OCI-LY1 (cell line): ENCODE measurements at regions not wholly inside any gene's neighbourhood (a gene's known extent, or its start where the extent isn't known, plus 50 kb on each side); places are given as distances from the start of the nearest gene placed in this dataset.

Experiments
- H2AFZ ChIP-seq: fragments of 200-600 bp; sonication (generic), shearing (Covaris generic); 2 replicates; pipeline ENCODE4 v1.6.0; 2014; ENCODE audit warnings: antibody characterized with exemption, mild to moderate bottlenecking, low read length
- H3F3A ChIP-seq: fragments of 200-600 bp; sonication (generic), shearing (Covaris generic); 2 replicates; pipeline ENCODE4 v1.6.0; 2014; ENCODE audit warnings: mild to moderate bottlenecking, antibody characterized with exemption, low read length, moderate library complexity; ENCODE audit not compliant: insufficient read depth
- H3K27ac ChIP-seq: fragments of 200-600 bp; sonication (generic); 2 replicates; pipeline ENCODE4 v1.5.1; 2014; ENCODE audit warnings: low read length, mixed run types, mild to moderate bottlenecking, low read depth; ENCODE audit not compliant: poor library complexity, severe bottlenecking
- H3K27me3 ChIP-seq: fragments of 200-600 bp; sonication (generic); 2 replicates; pipeline ENCODE4 v1.6.0; 2014; ENCODE audit warnings: antibody characterized with exemption, mild to moderate bottlenecking, low read length, moderate library complexity; ENCODE audit not compliant: insufficient read depth
- H3K36me3 ChIP-seq: fragments of 200-600 bp; sonication (generic); 2 replicates; pipeline ENCODE4 v1.6.1; 2014; ENCODE audit warnings: mild to moderate bottlenecking, antibody characterized with exemption, low read length, moderate library complexity, mixed read lengths; ENCODE audit not compliant: insufficient read depth
- H3K4me1 ChIP-seq: fragments of 200-600 bp; sonication (generic); 2 replicates; pipeline ENCODE4 v1.5.1; 2014; ENCODE audit warnings: mild to moderate bottlenecking, low read length, moderate library complexity; ENCODE audit not compliant: insufficient read depth, severe bottlenecking
- H3K4me2 ChIP-seq: fragments of 200-600 bp; sonication (generic), shearing (Covaris generic); 2 replicates; pipeline ENCODE4 v1.6.1; 2014; ENCODE audit warnings: low read length
- H3K4me3 ChIP-seq: fragments of 200-600 bp; sonication (generic); 2 replicates; pipeline ENCODE4 v1.5.1; 2014; ENCODE audit warnings: low read length, low read depth, mild to moderate bottlenecking, mixed read lengths; ENCODE audit not compliant: poor library complexity, severe bottlenecking
- H3K79me2 ChIP-seq: fragments of 200-600 bp; shearing (Covaris generic); 2 replicates; pipeline ENCODE4 v1.6.1; 2016; ENCODE audit warnings: mixed run types, low read length, mixed read lengths; ENCODE audit not compliant: insufficient read depth
- H3K9ac ChIP-seq: fragments of 200-600 bp; sonication (generic), shearing (Covaris generic); 2 replicates; pipeline ENCODE4 v1.6.1; 2014; ENCODE audit warnings: mild to moderate bottlenecking, low read length, mixed read lengths
- H3K9me2 ChIP-seq: fragments of 200-600 bp; sonication (generic), shearing (Covaris generic); 2 replicates; pipeline ENCODE4 v1.6.1; 2014; ENCODE audit warnings: low read depth, mild to moderate bottlenecking, low read length, mixed read lengths
- H3K9me3 ChIP-seq: fragments of 200-600 bp; shearing (Covaris generic); 2 replicates; pipeline ENCODE4 v1.6.1; 2014; ENCODE audit warnings: low read length, mixed read lengths
- H4K20me1 ChIP-seq: fragments of 200-600 bp; sonication (generic), shearing (Covaris generic); 2 replicates; pipeline ENCODE4 v1.6.0; 2016; ENCODE audit warnings: mild to moderate bottlenecking, low read length; ENCODE audit not compliant: insufficient read depth
- EZH2 ChIP-seq: fragments of 200-600 bp; sonication (generic), shearing (Covaris generic); IDR thresholded peaks from 2 replicates; pipeline ENCODE4 v1.8.0; 2017; ENCODE audit warnings: borderline replicate concordance, mixed run types, mild to moderate bottlenecking, antibody characterized with exemption, low read length, moderate library complexity, mixed read lengths
- TF ChIP-seq, protein P1 (sequence below): fragments of 200-600 bp; sonication (generic), shearing (Covaris generic); IDR thresholded peaks from 2 replicates; pipeline ENCODE4 v1.5.1; 2017; ENCODE audit warnings: mild to moderate bottlenecking, antibody characterized with exemption, low read length, moderate library complexity, mixed read lengths

DNA sequence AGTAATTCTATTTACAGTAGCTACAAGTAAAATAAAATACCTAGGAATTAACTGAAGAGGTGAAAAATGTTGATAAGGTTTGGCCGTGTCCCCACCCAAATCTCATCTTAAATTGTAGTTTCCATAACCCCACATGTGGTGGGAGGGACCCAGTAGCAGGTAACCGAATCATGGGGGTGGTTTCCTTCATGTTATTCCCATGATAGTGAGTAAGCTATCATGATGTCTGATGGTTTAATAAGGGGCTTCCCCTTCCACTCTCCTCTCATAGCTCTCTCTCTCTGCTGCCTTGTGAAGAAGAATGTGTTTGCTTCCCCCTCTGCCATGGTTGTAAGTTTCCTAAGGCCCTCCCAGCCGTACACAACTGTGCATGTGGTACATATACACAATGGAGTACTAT lies 1170.7 kb downstream of the BCL11B start:
- H3K27ac ChIP-seq, result no peak overlapping the region
- no peak overlapping the region for H3K9ac ChIP-seq
- no peaks in the 10 kb centered on the region for H3K27me3 ChIP-seq
- no peaks in the 10 kb centered on the region for H3K9me2 ChIP-seq
- TF ChIP-seq EZH2, result no peak
- TF ChIP-seq, protein P1, sequence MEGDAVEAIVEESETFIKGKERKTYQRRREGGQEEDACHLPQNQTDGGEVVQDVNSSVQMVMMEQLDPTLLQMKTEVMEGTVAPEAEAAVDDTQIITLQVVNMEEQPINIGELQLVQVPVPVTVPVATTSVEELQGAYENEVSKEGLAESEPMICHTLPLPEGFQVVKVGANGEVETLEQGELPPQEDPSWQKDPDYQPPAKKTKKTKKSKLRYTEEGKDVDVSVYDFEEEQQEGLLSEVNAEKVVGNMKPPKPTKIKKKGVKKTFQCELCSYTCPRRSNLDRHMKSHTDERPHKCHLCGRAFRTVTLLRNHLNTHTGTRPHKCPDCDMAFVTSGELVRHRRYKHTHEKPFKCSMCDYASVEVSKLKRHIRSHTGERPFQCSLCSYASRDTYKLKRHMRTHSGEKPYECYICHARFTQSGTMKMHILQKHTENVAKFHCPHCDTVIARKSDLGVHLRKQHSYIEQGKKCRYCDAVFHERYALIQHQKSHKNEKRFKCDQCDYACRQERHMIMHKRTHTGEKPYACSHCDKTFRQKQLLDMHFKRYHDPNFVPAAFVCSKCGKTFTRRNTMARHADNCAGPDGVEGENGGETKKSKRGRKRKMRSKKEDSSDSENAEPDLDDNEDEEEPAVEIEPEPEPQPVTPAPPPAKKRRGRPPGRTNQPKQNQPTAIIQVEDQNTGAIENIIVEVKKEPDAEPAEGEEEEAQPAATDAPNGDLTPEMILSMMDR, result no peak
- no peaks in the 10 kb centered on the region for H3F3A ChIP-seq
- no peak overlapping the region for H3K4me3 ChIP-seq
- H3K4me1 ChIP-seq, result no peaks in the 10 kb centered on the region
- H3K79me2 ChIP-seq, result no peaks in the 10 kb centered on the region
- H3K4me2 ChIP-seq, result no peak overlapping the region
- H2AFZ ChIP-seq, result no peak overlapping the region
- no peaks in the 10 kb centered on the region for H4K20me1 ChIP-seq
- H3K36me3 ChIP-seq, result no peaks in the 10 kb centered on the region
- no peaks in the 10 kb centered on the region for H3K9me3 ChIP-seq

DNA sequence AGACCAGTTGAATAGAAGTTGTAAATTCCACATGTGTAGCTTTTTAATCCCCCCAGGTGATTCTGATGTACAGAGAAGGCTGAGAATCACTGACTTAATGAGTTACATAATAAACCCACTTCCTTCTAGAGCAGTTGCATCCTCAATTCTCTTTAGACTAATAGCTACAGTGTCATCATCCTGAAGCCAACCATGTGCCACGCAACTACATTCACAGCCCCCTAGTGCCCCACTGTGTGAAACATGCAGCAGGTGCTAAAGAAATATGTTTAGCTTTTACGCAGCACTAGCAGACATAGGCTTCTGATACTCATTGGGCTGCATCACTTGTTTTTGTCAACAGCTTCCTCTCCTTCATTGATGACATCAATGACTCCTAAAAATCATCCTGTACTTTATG lies 1168.3 kb downstream of the BCL11B start:
- no peaks in the 10 kb centered on the region for H3K9me3 ChIP-seq
- H3K27ac ChIP-seq, result no peak overlapping the region
- TF ChIP-seq, protein P1, result no peak
- no peak for TF ChIP-seq EZH2
- H4K20me1 ChIP-seq, result no peaks in the 10 kb centered on the region
- H3K79me2 ChIP-seq, result no peaks in the 10 kb centered on the region
- no peaks in the 10 kb centered on the region for H3K9me2 ChIP-seq
- no peak overlapping the region for H3K4me3 ChIP-seq
- no peaks in the 10 kb centered on the region for H3K4me1 ChIP-seq
- no peak overlapping the region for H3K9ac ChIP-seq
- H3K27me3 ChIP-seq, result no peaks in the 10 kb centered on the region
- H3F3A ChIP-seq, result no peaks in the 10 kb centered on the region
- no peak overlapping the region for H2AFZ ChIP-seq
- H3K36me3 ChIP-seq, result no peaks in the 10 kb centered on the region
- H3K4me2 ChIP-seq, result no peak overlapping the region

DNA sequence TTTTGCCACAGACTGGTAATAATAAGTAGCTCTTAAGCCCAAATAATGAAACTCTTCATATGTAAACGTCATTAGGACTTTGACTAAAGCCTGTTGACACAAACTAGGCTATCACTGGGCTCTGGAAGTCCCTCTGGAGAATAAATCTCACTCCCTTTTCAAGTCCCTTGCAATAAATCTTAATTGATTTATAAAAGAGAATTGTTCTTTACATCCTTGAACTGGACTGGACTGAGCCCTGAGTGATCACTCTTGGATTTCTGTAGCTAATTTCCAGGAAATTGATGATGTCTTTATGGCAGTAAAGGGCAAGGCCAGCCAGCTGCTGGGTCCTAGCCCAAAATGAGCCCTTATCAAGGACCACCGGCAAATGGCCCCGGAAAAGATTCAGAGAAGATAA lies 1162.7 kb downstream of the BCL11B start:
- Histone ChIP-seq H3K4me2 (no peak overlapping the region), H3K79me2 (no peaks in the 10 kb centered on the region), H3K4me3 (no peak overlapping the region), H3F3A (no peaks in the 10 kb centered on the region), H3K27ac (no peak overlapping the region), H3K36me3 (no peaks in the 10 kb centered on the region), H4K20me1 (no peaks in the 10 kb centered on the region), H3K9me2 (no peaks in the 10 kb centered on the region), H2AFZ (no peak overlapping the region), H3K4me1 (no peaks in the 10 kb centered on the region), H3K9ac (no peak overlapping the region), H3K9me3 (no peaks in the 10 kb centered on the region), H3K27me3 (no peaks in the 10 kb centered on the region)
- no peak for TF ChIP-seq EZH2
- TF ChIP-seq, protein P1, result no peak
